Kidney epithelial cell (primary cell): ENCODE measurements at regions not wholly inside any gene's neighbourhood (a gene's known extent, or its start where the extent isn't known, plus 50 kb on each side); places are given as distances from the start of the nearest gene placed in this dataset.

Experiments used
- DNase-seq: peaks from one replicate; pipeline ENCODE4 v3.0.0-alpha.2; 2010; ENCODE audit warnings: low read depth
- H3K27me3 ChIP-seq: 2 replicates; pipeline ENCODE4 v1.6.0; 2011; ENCODE audit warnings: low read length; ENCODE audit not compliant: control insufficient read depth, insufficient read depth
- H3K36me3 ChIP-seq: 2 replicates; pipeline ENCODE4 v1.5.1; 2011; ENCODE audit warnings: low read length; ENCODE audit not compliant: control insufficient read depth, insufficient read depth
- H3K4me3 ChIP-seq: 2 replicates; pipeline ENCODE4 v1.5.1; 2011; ENCODE audit warnings: low read depth, mild to moderate bottlenecking, control low read depth, low read length
- CTCF ChIP-seq: IDR thresholded peaks from 2 replicates; pipeline ENCODE4 v1.5.1; 2011; ENCODE audit warnings: mild to moderate bottlenecking, moderate library complexity, low read length, control low read depth, inconsistent platforms; ENCODE audit not compliant: insufficient read depth, poor library complexity, severe bottlenecking

- H3K36me3 ChIP-seq: no peaks in the 10 kb centered on the region
- no peak for DNase-seq
- no peak for TF ChIP-seq CTCF
- H3K4me3 ChIP-seq: no peak overlapping the region
- no peaks in the 10 kb centered on the region for H3K27me3 ChIP-seq
Measured at GRCh38 chr3:102741105-102741504, 306.3 kb downstream of the ZPLD1 start.

GRCh38 chr3:102741694-102742093, 306.9 kb downstream of the ZPLD1 start:
- TF ChIP-seq CTCF: no peak
- Histone ChIP-seq H3K27me3 (no peaks in the 10 kb centered on the region), H3K36me3 (no peaks in the 10 kb centered on the region), H3K4me3 (no peak overlapping the region)
- DNase-seq: no peak

DNA sequence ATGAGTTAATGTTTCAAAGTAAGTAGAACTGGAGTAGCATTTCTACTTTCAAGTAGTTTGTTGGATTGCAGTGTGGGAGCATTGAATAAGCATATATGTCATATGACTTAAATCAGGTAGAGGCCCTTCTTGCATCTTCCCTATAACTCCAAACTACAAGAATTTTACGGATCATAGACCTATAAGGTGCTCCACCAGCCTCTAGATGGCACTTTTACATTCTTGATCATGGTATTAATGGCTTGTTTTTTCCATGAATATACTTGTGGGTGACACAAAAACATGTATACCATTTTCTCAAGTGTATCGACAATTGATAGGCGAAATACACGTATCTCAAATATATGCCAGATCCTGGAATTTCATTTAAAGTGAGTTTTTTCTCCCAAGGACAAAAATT, 311.1 kb downstream of the ZPLD1 start:
- TF ChIP-seq CTCF: peak; percentile 27
- DNase-seq: no peak
- H3K36me3 ChIP-seq: no peaks in the 10 kb centered on the region
- no peak overlapping the region for H3K4me3 ChIP-seq
- H3K27me3 ChIP-seq: no peaks in the 10 kb centered on the region

DNA sequence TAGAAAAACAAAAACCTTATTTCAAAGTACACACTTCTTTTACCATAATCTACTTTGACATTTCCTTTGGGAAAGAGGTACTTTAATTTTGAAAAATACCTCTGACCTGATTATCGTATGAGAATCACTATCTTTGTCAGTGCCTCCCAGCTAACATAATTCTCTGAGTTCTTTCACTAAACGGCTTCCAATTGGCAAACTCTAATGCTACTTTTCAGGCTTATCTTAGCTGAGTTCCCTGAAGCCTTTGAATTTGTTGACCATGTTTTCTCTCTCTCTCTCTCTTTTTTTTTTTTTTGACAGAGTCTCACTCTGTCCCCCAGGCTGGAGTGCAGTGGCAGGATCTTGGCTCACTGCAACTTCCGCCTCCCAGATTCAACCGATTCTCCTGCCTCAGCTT, 312.8 kb downstream of the ZPLD1 start:
- no peak for DNase-seq
- no peaks in the 10 kb centered on the region for H3K36me3 ChIP-seq
- H3K27me3 ChIP-seq: no peaks in the 10 kb centered on the region
- no peak for TF ChIP-seq CTCF
- no peak overlapping the region for H3K4me3 ChIP-seq

DNA sequence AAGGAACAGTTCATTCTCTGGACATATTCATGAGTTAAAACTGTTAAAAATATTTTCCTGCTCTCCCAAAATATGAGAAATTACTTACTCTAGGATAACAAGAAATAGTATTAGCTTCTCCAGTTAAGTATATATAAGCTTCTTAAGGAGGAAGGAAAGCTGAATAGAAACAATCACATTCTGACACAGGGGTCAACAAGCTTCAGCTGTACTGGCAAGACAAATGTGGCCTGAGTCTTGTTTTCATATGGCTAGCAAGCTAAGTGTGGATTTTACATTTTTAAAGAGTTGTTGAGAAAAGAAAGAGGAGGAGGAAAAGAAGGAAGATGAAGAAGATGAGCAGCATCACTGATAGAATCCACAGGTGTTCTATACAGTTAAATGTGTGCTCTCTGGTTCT, 313.8 kb downstream of the ZPLD1 start:
- no peak overlapping the region for H3K4me3 ChIP-seq
- no peak for TF ChIP-seq CTCF
- H3K27me3 ChIP-seq: no peaks in the 10 kb centered on the region
- DNase-seq: no peak
- H3K36me3 ChIP-seq: no peaks in the 10 kb centered on the region

GRCh38 chr3:102750322-102750721, 315.5 kb downstream of the ZPLD1 start:
- no peaks in the 10 kb centered on the region for H3K27me3 ChIP-seq
- no peak for TF ChIP-seq CTCF
- DNase-seq: no peak
- H3K4me3 ChIP-seq: no peak overlapping the region
- no peaks in the 10 kb centered on the region for H3K36me3 ChIP-seq
